Body of pancreas (tissue), 4 donors: ENCODE measurements at regions not wholly inside any gene's neighbourhood (a gene's known extent, or its start where the extent isn't known, plus 50 kb on each side); places are given as distances from the start of the nearest gene placed in this dataset.

Experiments
- POLR2A ChIP-seq, 3 donors: fragments of 450-650 bp; IDR thresholded peaks; one replicate each; pipeline ENCODE4 v1.6.1; 2016; ENCODE audit warnings: antibody characterized with exemption in 3 of 3, mild to moderate bottlenecking in 2 of 3
- TF ChIP-seq, protein P1 (sequence below), 7 experiments: fragments of 450-650 bp in 4 of 7; fragments of 200-600 bp in 3 of 7; sonication (generic) in 3 of 7; IDR thresholded peaks; one replicate each; pipeline ENCODE4 v1.5.1; 2016 to 2019; ENCODE audit warnings: antibody characterized with exemption in 7 of 7

DNA sequence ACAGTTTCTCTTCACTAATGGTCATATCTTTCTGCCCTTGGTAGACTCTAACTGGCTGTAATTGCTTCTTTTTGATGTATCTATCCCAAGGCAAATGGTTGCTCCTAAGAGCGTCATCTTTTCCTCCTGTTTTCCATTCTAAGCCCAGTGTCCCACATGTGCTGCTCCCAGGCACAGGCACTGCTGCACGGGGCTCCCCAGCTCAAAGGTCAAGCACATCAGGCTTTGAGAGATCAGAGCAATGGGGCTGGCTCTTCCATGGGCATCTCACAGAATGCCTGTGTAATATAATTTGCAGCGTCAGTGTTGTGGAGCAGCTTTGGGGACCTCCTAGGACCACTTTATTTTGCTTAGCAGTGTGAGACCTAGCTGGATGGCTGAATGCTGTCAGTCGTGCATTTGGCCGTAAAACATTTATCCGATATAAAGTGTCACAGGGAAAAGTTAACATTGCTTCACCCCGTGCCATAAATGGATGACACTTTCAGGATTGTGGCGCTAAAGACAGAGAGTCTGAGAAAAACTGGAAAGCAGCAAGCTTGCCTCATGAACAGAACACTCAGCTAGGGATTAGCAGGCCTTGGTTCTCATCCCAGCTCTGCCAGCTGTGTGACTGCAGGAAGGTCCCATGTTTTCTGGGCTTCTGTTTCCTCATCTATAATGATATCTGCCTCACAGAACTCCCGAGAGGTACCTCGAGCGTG is 277.5 kb upstream of the TBL1XR1 start:
- TF ChIP-seq, protein P1, sequence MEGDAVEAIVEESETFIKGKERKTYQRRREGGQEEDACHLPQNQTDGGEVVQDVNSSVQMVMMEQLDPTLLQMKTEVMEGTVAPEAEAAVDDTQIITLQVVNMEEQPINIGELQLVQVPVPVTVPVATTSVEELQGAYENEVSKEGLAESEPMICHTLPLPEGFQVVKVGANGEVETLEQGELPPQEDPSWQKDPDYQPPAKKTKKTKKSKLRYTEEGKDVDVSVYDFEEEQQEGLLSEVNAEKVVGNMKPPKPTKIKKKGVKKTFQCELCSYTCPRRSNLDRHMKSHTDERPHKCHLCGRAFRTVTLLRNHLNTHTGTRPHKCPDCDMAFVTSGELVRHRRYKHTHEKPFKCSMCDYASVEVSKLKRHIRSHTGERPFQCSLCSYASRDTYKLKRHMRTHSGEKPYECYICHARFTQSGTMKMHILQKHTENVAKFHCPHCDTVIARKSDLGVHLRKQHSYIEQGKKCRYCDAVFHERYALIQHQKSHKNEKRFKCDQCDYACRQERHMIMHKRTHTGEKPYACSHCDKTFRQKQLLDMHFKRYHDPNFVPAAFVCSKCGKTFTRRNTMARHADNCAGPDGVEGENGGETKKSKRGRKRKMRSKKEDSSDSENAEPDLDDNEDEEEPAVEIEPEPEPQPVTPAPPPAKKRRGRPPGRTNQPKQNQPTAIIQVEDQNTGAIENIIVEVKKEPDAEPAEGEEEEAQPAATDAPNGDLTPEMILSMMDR (IDR thresholded peaks at IDR 0.05): no peak
- no peak for TF ChIP-seq POLR2A (IDR thresholded peaks at IDR 0.05)
